SK-N-SH (cell line): ENCODE measurements at regions not wholly inside any gene's neighbourhood (a gene's known extent, or its start where the extent isn't known, plus 50 kb on each side); places are given as distances from the start of the nearest gene placed in this dataset.

ENCODE experiments used
- EZH2phosphoT487 ChIP-seq: fragments of 200-600 bp; sonication (generic); IDR thresholded peaks from 2 replicates; pipeline ENCODE4 v1.6.1; 2017; ENCODE audit warnings: low read depth, mixed run types, mild to moderate bottlenecking, antibody characterized with exemption, moderate library complexity, borderline replicate concordance
- GATA2 ChIP-seq: sonication (generic); formaldehyde crosslinking; IDR thresholded peaks from 2 replicates; pipeline ENCODE4 v1.5.0; 2020; ENCODE audit warnings: mild to moderate bottlenecking, missing genetic modification reagents
- JUND ChIP-seq: IDR thresholded peaks from 2 replicates; pipeline ENCODE4 v1.4.0; 2012
- MXI1 ChIP-seq: IDR thresholded peaks from 2 replicates; pipeline ENCODE4 v1.6.1; 2012; ENCODE audit warnings: mild to moderate bottlenecking, low read depth, low read length, improper control_type of control experiment
- NFIC ChIP-seq: IDR thresholded peaks from 2 replicates; pipeline ENCODE4 v1.4.0; 2012; ENCODE audit warnings: borderline replicate concordance
- RAD21 ChIP-seq: IDR thresholded peaks from 2 replicates; pipeline ENCODE4 v1.6.1; 2012; ENCODE audit warnings: mild to moderate bottlenecking, low read length
- RFX5 ChIP-seq: IDR thresholded peaks from 2 replicates; pipeline ENCODE4 v1.6.1; 2012; ENCODE audit warnings: mild to moderate bottlenecking, improper control_type of control experiment, low read length
- SIN3A ChIP-seq: IDR thresholded peaks from 2 replicates; pipeline ENCODE4 v1.6.1; 2012; ENCODE audit warnings: low read depth, mild to moderate bottlenecking, low read length, moderate library complexity, borderline replicate concordance
- YY1 ChIP-seq: IDR thresholded peaks from 2 replicates; pipeline ENCODE4 v1.4.0; 2012; ENCODE audit warnings: low read depth, mild to moderate bottlenecking
- TF ChIP-seq, protein P1 (sequence below): fragments of 200-600 bp; sonication (generic); IDR thresholded peaks from 2 replicates; pipeline ENCODE4 v1.6.1; 2017; ENCODE audit warnings: antibody characterized with exemption, mild to moderate bottlenecking, moderate library complexity
- TF ChIP-seq, protein P2 (sequence below): fragments of 150-350 bp; IDR thresholded peaks from 2 replicates; pipeline ENCODE4 v1.6.1; 2017; ENCODE audit warnings: antibody characterized with exemption, low read length, low read depth, borderline replicate concordance
- TF ChIP-seq, protein P3 (sequence below): IDR thresholded peaks from 2 replicates; pipeline ENCODE4 v1.4.0; 2012; ENCODE audit warnings: low read depth
- TF ChIP-seq, protein P4 (sequence below): IDR thresholded peaks from 2 replicates; pipeline ENCODE4 v1.6.1; 2012; ENCODE audit warnings: mild to moderate bottlenecking, low read depth, low read length, moderate library complexity

DNA sequence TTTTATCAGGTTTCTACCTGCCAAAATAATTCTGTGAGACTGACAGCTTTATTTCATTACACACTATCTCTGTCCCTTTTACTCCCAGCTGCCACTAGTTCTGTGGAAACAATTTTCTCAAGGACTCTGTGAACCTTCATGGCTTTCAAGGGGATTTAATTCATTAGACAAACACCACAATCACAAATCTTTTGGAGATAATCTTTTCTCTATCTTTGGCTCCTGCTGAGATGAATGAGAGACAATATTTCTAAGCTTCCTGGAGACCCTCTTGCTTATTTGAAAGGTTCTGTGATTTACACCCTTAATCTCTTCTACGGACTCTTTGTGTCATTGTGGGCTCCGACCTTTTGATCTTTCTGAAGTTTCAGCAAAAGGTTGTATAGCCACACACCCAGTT lies 222.6 kb downstream of the PRDM9 start:
- TF ChIP-seq NFIC, result no peak
- TF ChIP-seq, protein P1, sequence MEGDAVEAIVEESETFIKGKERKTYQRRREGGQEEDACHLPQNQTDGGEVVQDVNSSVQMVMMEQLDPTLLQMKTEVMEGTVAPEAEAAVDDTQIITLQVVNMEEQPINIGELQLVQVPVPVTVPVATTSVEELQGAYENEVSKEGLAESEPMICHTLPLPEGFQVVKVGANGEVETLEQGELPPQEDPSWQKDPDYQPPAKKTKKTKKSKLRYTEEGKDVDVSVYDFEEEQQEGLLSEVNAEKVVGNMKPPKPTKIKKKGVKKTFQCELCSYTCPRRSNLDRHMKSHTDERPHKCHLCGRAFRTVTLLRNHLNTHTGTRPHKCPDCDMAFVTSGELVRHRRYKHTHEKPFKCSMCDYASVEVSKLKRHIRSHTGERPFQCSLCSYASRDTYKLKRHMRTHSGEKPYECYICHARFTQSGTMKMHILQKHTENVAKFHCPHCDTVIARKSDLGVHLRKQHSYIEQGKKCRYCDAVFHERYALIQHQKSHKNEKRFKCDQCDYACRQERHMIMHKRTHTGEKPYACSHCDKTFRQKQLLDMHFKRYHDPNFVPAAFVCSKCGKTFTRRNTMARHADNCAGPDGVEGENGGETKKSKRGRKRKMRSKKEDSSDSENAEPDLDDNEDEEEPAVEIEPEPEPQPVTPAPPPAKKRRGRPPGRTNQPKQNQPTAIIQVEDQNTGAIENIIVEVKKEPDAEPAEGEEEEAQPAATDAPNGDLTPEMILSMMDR, result no peak
- TF ChIP-seq RFX5, result no peak
- TF ChIP-seq MXI1, result no peak
- TF ChIP-seq RAD21, result no peak
- TF ChIP-seq SIN3A, result no peak
- no peak for TF ChIP-seq EZH2phosphoT487
- TF ChIP-seq JUND, result no peak
- TF ChIP-seq, protein P2, sequence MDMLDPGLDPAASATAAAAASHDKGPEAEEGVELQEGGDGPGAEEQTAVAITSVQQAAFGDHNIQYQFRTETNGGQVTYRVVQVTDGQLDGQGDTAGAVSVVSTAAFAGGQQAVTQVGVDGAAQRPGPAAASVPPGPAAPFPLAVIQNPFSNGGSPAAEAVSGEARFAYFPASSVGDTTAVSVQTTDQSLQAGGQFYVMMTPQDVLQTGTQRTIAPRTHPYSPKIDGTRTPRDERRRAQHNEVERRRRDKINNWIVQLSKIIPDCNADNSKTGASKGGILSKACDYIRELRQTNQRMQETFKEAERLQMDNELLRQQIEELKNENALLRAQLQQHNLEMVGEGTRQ, result no peak
- no peak for TF ChIP-seq YY1
- TF ChIP-seq, protein P3, sequence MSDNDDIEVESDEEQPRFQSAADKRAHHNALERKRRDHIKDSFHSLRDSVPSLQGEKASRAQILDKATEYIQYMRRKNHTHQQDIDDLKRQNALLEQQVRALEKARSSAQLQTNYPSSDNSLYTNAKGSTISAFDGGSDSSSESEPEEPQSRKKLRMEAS, result no peak
- no peak for TF ChIP-seq GATA2 (CRISPR knock-in tag)
- TF ChIP-seq, protein P4, sequence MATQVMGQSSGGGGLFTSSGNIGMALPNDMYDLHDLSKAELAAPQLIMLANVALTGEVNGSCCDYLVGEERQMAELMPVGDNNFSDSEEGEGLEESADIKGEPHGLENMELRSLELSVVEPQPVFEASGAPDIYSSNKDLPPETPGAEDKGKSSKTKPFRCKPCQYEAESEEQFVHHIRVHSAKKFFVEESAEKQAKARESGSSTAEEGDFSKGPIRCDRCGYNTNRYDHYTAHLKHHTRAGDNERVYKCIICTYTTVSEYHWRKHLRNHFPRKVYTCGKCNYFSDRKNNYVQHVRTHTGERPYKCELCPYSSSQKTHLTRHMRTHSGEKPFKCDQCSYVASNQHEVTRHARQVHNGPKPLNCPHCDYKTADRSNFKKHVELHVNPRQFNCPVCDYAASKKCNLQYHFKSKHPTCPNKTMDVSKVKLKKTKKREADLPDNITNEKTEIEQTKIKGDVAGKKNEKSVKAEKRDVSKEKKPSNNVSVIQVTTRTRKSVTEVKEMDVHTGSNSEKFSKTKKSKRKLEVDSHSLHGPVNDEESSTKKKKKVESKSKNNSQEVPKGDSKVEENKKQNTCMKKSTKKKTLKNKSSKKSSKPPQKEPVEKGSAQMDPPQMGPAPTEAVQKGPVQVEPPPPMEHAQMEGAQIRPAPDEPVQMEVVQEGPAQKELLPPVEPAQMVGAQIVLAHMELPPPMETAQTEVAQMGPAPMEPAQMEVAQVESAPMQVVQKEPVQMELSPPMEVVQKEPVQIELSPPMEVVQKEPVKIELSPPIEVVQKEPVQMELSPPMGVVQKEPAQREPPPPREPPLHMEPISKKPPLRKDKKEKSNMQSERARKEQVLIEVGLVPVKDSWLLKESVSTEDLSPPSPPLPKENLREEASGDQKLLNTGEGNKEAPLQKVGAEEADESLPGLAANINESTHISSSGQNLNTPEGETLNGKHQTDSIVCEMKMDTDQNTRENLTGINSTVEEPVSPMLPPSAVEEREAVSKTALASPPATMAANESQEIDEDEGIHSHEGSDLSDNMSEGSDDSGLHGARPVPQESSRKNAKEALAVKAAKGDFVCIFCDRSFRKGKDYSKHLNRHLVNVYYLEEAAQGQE, result no peak
